Liver (tissue), 8 donors: ENCODE measurements at regions not wholly inside any gene's neighbourhood (a gene's known extent, or its start where the extent isn't known, plus 50 kb on each side); places are given as distances from the start of the nearest gene placed in this dataset.

ENCODE experiments used
- DNase-seq: peaks from one replicate; pipeline ENCODE4 v3.0.0-alpha.2; 2017; ENCODE audit warnings: low spot score
- H3K27ac ChIP-seq, 2 donors: one replicate each; pipeline ENCODE4 v1.7.0; 2013; ENCODE audit warnings: inconsistent platforms in 2 of 2, low read length in 2 of 2, control low read depth in 1 of 2, low read depth in 1 of 2, mild to moderate bottlenecking in 1 of 2
- H3K27me3 ChIP-seq, 4 donors: one replicate each; pipeline versions ENCODE4 v1.6.1 to v1.7.0; 2013; ENCODE audit warnings: low read length in 3 of 4, inconsistent platforms in 1 of 4, mild to moderate bottlenecking in 1 of 4, moderate library complexity in 1 of 4; ENCODE audit not compliant: control insufficient read depth in 4 of 4, insufficient read depth in 4 of 4
- H3K36me3 ChIP-seq, 4 donors: one replicate each; pipeline versions ENCODE4 v1.6.1 to v1.7.0; 2013; ENCODE audit warnings: low read length in 3 of 4, mild to moderate bottlenecking in 3 of 4, low read depth in 1 of 4, moderate library complexity in 1 of 4; ENCODE audit not compliant: control insufficient read depth in 4 of 4, insufficient read depth in 3 of 4
- H3K4me1 ChIP-seq, 4 donors: one replicate each; pipeline versions ENCODE4 v1.6.1 to v1.7.0; 2013; ENCODE audit warnings: low read length in 3 of 4, mild to moderate bottlenecking in 3 of 4, moderate library complexity in 1 of 4; ENCODE audit not compliant: control insufficient read depth in 4 of 4, insufficient read depth in 4 of 4
- H3K4me3 ChIP-seq, 3 donors: one replicate each; pipeline versions ENCODE4 v1.6.1 to v1.7.0; 2013; ENCODE audit warnings: low read length in 3 of 3, control low read depth in 1 of 3, low read depth in 1 of 3, mild to moderate bottlenecking in 1 of 3
- H3K9ac ChIP-seq, 2 donors: one replicate each; pipeline ENCODE4 v1.7.0; 2013; ENCODE audit warnings: low read length in 2 of 2, mild to moderate bottlenecking in 2 of 2, moderate library complexity in 2 of 2, control low read depth in 1 of 2, low read depth in 1 of 2
- H3K9me3 ChIP-seq, 4 donors: one replicate each; pipeline versions ENCODE4 v1.6.1 to v1.7.0; 2013; ENCODE audit warnings: low read length in 3 of 4; ENCODE audit not compliant: control insufficient read depth in 4 of 4
- CTCF ChIP-seq: fragments of 150-350 bp; IDR thresholded peaks from 2 replicates; pipeline ENCODE4 v1.5.1; 2017; ENCODE audit warnings: improper control_type of control experiment, low read depth, low read length; ENCODE audit not compliant: missing input control
- FOXA1 ChIP-seq: IDR thresholded peaks from 2 replicates; pipeline ENCODE4 v1.6.1; 2016; ENCODE audit warnings: antibody characterized with exemption
- GABPA ChIP-seq, 2 donors: IDR thresholded peaks in 1 of 2; conservative IDR thresholded peaks in 1 of 2; 2 replicates each; pipeline ENCODE4 v1.6.1; 2016; ENCODE audit warnings: antibody characterized with exemption in 2 of 2, mild to moderate bottlenecking in 1 of 2, moderate library complexity in 1 of 2
- HNF4G ChIP-seq: IDR thresholded peaks from 2 replicates; pipeline ENCODE4 v1.6.1; 2016; ENCODE audit warnings: antibody characterized with exemption
- JUND ChIP-seq, 2 donors: IDR thresholded peaks; 2 replicates each; pipeline ENCODE4 v1.6.1; 2016; ENCODE audit warnings: antibody characterized with exemption in 2 of 2
- MAX ChIP-seq: IDR thresholded peaks from 2 replicates; pipeline ENCODE4 v1.6.1; 2016; ENCODE audit warnings: antibody characterized with exemption
- REST ChIP-seq: IDR thresholded peaks from 2 replicates; pipeline ENCODE4 v1.6.1; 2016; ENCODE audit warnings: antibody characterized with exemption, mild to moderate bottlenecking
- RXRA ChIP-seq, 2 donors: IDR thresholded peaks; 2 replicates each; pipeline ENCODE4 v1.6.1; 2017 to 2018; ENCODE audit warnings: antibody characterized with exemption in 2 of 2, mild to moderate bottlenecking in 1 of 2
- SP1 ChIP-seq: IDR thresholded peaks from 2 replicates; pipeline ENCODE4 v1.6.1; 2018; ENCODE audit warnings: antibody characterized with exemption, mild to moderate bottlenecking
- TAF1 ChIP-seq: conservative IDR thresholded peaks from 2 replicates; pipeline ENCODE4 v1.6.1; 2016; ENCODE audit warnings: antibody characterized with exemption, mild to moderate bottlenecking
- YY1 ChIP-seq: IDR thresholded peaks from 2 replicates; pipeline ENCODE4 v1.6.1; 2016; ENCODE audit warnings: antibody characterized with exemption, mild to moderate bottlenecking
- ZBTB33 ChIP-seq: IDR thresholded peaks from 2 replicates; pipeline ENCODE4 v1.6.1; 2016; ENCODE audit warnings: antibody characterized with exemption
- WGBS: extraction: QIAGEN DNeasy Blood & Tissue Kit; methylation state at CpG from one replicate; pipeline ENCODE4 v1.1.7; 2013; 5-methylcytosine and 5-hydroxymethylcytosine counted together
- donor health status: healthy.
- donor health status: healthy.
- donor health status: healthy.
- donor health status: healthy.
- donor health status: healthy.

GRCh38 chr5:25905646-25906045 is 1132.7 kb downstream of the CDH9 start (continued):
- TF ChIP-seq ZBTB33 (no peak), RXRA (IDR thresholded peaks at IDR 0.05) (no peak), YY1 (no peak), TAF1 (no peak), FOXA1 (no peak), MAX (no peak), SP1 (no peak), HNF4G (no peak), GABPA (IDR thresholded peaks at IDR 0.05 in 1 of 2, conservative IDR thresholded peaks at IDR 0.05 in 1 of 2) (no peak)

- H3K27me3 ChIP-seq, result no peaks in the 10 kb centered on the region
- no peak overlapping the region for H3K27ac ChIP-seq
- H3K9me3 ChIP-seq, result no peaks in the 10 kb centered on the region
- DNase-seq, result no peak
- TF ChIP-seq ZBTB33 (no peak), REST (no peak), SP1 (no peak), CTCF (no peak), JUND (IDR thresholded peaks at IDR 0.05) (no peak)
- no peaks in the 10 kb centered on the region for H3K4me1 ChIP-seq
- no peak overlapping the region for H3K4me3 ChIP-seq
- H3K36me3 ChIP-seq, result no peaks in the 10 kb centered on the region
- no peak overlapping the region for H3K9ac ChIP-seq
- 59% methylated on average over 2 of the region's 2 CpGs for WGBS
These were observed 1146.2 kb downstream of the CDH9 start for GRCh38 chr5:25892211-25892610.
